ENCODE measurements at regions not wholly inside any gene's neighbourhood (a gene's known extent, or its start where the extent isn't known, plus 50 kb on each side); places are given as distances from the start of the nearest gene placed in this dataset.
"Not testable (repeated sequence)": the region's sequence is repeated elsewhere in the genome, so short reads cannot be mapped to it uniquely, and the experiment has no call there.

- no peak for DNase-seq (ENCODE audit: low read depth)
These were observed 93.7 kb upstream of the SRSF6 start for GRCh38 chr20:43364001-43364400.

- no peak for DNase-seq (ENCODE audit: low read depth)
These were observed 94.2 kb upstream of the SRSF6 start for GRCh38 chr20:43363506-43363905.

GRCh38 chr20:43361526-43361925 lies 96.2 kb upstream of the SRSF6 start:
- DNase-seq (ENCODE audit: low read depth), result no peak

GRCh38 chr20:43360016-43360415 lies 97.7 kb upstream of the SRSF6 start:
- no peak for DNase-seq (ENCODE audit: low read depth)

DNA sequence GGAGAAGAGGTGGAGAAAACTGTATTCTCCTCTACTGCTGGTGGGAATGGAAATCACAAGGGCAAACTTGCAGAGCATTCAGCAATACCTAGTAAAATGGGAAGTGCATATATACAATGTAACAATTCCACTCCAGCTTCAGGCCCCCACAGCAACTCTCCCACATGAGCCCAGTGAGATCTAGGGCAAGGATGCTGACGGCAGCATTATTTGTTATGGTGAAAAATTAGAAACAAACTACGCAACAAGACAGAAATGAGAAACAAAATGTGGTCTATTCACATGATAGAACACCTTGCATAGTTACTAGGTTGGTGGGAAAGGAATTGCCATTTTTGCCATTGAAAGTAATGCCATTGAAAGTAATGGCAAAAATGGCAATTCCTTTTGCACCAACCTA lies 98.9 kb upstream of the SRSF6 start:
- no peak for DNase-seq (ENCODE audit: low read depth)

DNA sequence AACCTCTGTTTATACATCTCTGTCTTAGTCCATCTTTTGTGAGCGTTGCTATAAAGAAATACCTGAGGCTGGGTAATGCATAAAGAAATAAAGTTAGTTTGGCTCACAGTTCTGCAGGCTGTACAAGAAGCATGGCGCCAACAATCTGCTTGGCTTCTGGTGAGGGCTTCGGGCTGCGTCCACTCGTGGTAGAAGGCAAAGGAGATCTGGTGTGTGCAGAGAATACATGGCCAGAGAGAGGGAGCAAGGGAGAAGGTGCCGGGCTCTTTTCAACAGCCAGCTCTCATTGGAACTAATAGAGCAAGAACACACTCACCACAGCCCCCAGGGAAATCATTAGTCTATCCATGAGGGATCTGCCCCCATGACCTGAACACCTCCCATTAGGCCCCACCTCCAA lies 100.3 kb upstream of the SRSF6 start:
- DNase-seq (ENCODE audit: low read depth), result no peak

DNA sequence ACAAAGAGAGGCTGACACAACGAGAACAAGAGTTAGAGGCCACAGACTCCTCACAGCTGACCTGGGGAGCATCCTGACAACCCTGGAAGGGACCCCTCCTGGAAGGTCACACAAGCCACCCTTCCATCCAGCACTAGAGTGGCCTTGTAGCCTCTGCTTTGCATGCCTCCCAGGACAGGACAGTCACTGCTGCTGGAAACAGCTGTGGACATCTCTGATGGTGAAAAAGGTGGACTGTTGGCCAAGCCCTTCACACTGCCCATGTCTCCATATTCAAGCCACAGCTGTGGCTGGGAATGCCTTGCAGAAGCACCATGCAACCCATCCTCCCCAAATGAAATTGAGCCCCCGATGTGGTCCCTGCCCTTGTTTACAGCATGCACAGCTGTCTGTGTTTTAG lies 102.1 kb upstream of the SRSF6 start:
- DNase-seq (ENCODE audit: low read depth), result no peak

- no peak for DNase-seq (ENCODE audit: low read depth)
These were observed 104.7 kb upstream of the SRSF6 start for GRCh38 chr20:43352996-43353395.

GRCh38 chr20:43350694-43351093 lies 107.0 kb upstream of the SRSF6 start:
- not testable (repeated sequence) for DNase-seq (ENCODE audit: low read depth)

DNA sequence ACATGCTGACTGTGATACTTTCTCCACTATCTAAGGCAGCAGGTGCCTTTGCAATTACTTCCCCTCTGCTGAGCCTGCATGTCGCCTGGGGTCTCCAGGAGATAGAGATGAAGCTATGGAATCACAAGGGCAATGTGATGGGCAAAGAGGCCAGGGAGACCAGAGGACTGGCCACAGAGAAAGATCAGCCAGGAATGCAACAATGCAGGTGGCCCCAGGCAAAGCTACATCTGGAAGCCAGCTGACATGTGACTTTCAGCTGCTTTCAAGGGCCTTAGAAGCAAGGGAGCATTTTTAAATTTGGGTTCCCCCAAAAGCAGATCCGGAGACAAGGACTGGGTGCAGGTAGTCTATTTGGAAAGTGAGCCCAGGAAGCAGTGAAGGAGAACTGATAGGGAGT lies 107.9 kb upstream of the SRSF6 start:
- no peak for DNase-seq (ENCODE audit: low read depth)

GRCh38 chr20:43347839-43348238 lies 109.9 kb upstream of the SRSF6 start:
- DNase-seq (ENCODE audit: low read depth), result not testable (repeated sequence)

GRCh38 chr20:43345676-43346075 lies 112.0 kb upstream of the SRSF6 start:
- DNase-seq (ENCODE audit: low read depth), result no peak

DNA sequence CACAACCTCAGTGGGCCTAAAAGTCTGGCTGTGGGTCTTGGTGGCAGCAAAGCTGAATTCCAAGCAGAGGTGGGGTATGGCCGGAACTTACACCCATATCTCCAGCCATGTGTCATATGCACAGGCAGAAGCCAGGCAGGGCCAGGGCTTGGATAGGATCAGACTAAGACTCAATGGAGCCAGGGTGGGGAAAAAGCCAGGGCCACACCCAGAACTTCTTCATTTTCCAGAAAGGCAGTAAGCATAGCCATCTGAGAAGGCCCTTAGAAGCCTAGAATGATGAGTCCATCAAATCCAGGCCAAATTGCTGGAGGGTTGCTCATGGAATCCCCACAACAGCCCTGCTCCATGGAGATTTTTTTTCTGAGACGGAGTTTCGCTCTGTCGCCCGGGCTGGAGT lies 116.2 kb upstream of the SRSF6 start:
- no peak for DNase-seq (ENCODE audit: low read depth)

DNA sequence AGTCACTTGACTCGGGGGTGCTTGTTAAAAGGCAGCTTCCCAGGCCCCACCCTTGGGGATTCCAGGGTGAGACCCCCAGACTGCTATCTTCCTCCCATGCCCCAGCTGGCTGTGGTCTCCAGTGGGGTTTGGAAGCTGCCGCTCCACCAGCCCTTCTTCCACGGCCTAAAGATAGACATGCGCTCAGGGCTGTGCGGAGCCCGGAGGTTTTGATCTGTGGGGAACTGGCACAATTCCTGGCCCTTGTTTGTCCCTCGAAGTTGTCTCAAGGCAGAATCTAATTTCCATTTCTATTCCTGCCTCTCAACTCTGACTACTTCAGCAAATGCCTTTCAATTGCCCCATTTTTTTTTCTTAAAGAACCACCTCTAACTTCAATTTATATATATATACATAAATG lies 120.7 kb upstream of the SRSF6 start:
- DNase-seq (ENCODE audit: low read depth), result no peak

- DNase-seq (ENCODE audit: low read depth), result no peak
These were observed 123.6 kb upstream of the SRSF6 start for GRCh38 chr20:43334080-43334479.

- DNase-seq (ENCODE audit: low read depth), result no peak
These were observed 125.8 kb upstream of the SRSF6 start for GRCh38 chr20:43331906-43332305.

DNA sequence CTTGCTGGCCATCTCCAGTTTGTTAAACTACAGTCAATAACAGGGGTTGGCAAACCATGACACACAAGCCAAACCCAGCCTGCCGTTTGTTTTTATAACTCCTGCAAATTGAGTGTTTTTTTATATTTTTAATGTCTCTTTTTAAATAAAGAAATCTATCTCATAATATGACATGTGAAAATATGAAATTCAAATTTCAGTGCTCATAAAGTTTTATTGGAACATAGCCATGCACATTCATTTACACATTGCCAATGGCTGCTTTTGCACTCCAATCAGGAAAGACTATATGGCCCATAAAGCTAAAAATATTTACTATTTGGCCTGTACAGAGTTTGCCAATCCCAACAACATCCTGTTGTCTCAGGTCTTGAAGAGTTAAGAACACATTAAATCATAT lies 129.0 kb upstream of the SRSF6 start:
- DNase-seq (ENCODE audit: low read depth), result no peak

DNA sequence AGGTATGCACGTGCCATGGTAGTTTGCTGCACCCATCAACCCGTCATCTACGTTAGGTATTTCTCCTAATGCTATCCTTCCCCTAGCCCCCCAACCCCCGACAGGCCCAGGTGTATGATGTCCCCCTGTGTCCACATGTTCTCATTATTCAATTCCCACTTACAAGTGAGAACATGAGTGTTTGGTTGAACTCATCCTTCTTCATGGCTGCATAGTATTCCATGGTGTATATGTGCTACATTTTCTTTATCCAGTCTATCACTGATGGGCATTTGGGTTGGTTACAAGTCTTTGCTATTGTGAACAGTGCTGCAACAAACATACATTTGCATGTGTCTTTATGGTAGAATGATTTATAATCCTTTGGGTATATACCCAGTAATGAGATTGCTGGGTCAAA lies 130.5 kb upstream of the SRSF6 start:
- DNase-seq (ENCODE audit: low read depth), result not testable (repeated sequence)

- DNase-seq (ENCODE audit: low read depth), result no peak
These were observed 131.8 kb upstream of the SRSF6 start for GRCh38 chr20:43325926-43326325.

GRCh38 chr20:43323592-43323991 lies 133.9 kb upstream of the PTPRT start:
- no peak for DNase-seq (ENCODE audit: low read depth)

- DNase-seq (ENCODE audit: low read depth), result no peak
These were observed 133.1 kb upstream of the PTPRT start for GRCh38 chr20:43322851-43323250.

GRCh38 chr20:43320536-43320935 lies 130.8 kb upstream of the PTPRT start:
- no peak for DNase-seq (ENCODE audit: low read depth)

DNA sequence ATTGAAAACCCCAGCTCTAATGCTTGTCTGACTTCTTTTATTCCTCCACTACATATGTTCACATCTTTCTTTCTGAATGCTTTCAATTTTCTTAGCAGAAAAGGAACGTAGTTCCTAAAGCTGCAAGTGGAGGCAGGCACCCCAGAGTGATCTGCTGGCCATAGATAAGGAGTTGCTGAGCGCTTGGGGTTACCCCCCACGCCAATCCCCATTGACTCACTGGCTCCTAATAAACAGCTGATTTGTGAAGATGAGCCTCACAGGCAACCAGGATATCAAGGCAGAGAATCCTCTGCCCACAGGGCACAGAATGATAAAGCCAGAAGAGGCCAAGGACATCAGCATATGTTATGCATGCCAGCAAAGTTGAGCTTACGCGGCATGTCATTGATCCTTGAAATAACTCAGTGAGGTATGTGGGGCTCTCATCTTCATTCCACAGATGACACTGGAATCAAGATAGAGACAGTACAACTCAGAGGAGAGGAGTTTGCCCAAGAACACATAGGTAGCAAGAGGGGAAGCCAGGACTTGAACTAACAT lies 129.1 kb upstream of the PTPRT start:
- DNase-seq (ENCODE audit: low read depth), result no peak

DNA sequence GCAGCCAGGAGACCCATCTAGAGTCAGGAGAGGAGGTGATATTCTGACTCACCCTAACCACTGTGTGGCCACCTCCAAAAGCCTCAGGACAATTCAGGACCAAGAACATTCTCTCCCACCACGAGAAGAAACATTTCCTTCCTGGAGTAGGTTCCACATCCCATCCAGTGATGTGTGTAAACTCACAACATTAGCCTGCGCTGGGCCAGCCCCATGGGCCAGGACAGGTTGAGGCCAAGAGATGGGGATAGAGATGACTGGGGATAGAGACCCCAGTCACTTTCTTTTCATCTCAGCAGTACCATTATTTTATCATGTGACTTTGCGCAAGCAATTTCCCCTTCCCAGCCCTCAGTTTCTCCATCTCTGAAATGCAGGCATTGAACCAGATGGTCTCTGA lies 126.6 kb upstream of the PTPRT start:
- DNase-seq (ENCODE audit: low read depth), result no peak

- no peak for DNase-seq (ENCODE audit: low read depth)
These were observed 119.6 kb upstream of the PTPRT start for GRCh38 chr20:43309266-43309665.
